NCI-H2081 (cell line): ENCODE measurements at regions not wholly inside any gene's neighbourhood (a gene's known extent, or its start where the extent isn't known, plus 50 kb on each side); places are given as distances from the start of the nearest gene placed in this dataset.
"Not testable (repeated sequence)": the region's sequence is repeated elsewhere in the genome, so short reads cannot be mapped to it uniquely, and the experiment has no call there.

ENCODE experiments used
- DNase-seq, 2 experiments: peaks; one replicate each; lab custom pipeline; 2025; lab: John Stamatoyannopoulos, UW

DNA sequence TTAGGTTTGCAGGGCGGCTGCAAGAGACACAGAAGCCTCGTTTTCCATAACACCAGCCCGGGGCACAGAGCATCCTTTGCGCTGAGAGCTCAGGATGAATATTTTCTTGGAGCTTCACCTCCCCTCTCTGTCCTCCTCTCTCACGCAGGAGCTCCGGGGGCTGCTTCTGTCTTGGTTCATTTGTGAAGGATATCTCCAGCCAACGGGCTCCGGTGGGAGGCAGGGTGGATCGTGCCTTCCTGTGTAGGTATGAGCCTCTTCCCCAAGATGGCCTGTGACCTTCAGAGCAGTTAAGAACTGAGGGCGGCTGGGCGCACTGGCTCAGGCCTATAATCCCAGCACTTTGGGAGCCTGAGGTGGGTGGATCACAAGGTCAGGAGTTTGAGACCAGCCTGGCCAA is 319.0 kb upstream of the C1orf174 start:
- no peak for DNase-seq

DNA sequence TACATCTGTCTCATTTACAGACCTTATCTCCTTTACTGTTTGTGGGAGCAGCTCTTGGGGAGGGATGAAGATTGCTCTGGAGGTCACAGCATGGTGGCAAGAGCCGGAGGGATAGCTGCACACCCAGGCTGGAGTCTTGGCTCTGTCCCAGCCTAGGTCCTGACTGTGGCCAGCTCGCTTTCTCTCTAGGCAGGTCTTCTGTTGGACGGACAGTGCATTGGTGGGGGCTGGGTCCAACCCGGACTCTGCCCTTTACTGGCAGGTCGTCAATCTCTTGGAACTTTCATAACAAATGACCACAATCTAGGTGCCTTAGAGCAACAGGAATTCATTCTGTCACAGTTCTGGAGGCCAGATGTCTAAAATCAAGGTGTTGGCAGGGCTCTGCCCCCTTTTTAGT is 319.8 kb upstream of the C1orf174 start:
- DNase-seq, result no peak

- DNase-seq, result no peak
Measured at GRCh38 chr1:4220362-4220761, 320.3 kb upstream of the C1orf174 start.

DNA sequence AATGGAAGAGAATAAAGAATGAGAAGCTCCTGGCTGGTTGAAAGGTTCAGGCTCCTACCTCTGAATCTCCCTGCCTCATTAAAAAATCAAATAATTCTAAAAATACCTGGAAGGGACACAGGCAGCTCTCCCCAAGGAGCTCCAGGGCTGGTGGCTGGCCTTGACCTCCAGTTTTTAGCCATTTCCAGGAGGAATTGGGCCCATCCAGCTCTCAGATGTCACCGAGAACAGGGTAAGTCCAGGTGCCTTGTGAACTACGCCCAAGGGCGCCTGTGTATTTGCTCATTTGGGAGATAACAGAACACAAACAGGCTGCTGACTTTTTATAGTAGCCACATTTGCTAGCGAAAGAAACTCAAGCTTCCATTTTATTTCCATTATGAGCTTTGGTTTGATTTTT is 321.0 kb upstream of the C1orf174 start:
- DNase-seq, result no peak

GRCh38 chr1:4224684-4225467 is 324.8 kb upstream of the C1orf174 start:
- no peak for DNase-seq

- DNase-seq, result no peak
Measured at GRCh38 chr1:4227986-4228385, 327.9 kb upstream of the C1orf174 start.

GRCh38 chr1:4253935-4254334 is 353.9 kb upstream of the C1orf174 start:
- DNase-seq, result no peak

DNA sequence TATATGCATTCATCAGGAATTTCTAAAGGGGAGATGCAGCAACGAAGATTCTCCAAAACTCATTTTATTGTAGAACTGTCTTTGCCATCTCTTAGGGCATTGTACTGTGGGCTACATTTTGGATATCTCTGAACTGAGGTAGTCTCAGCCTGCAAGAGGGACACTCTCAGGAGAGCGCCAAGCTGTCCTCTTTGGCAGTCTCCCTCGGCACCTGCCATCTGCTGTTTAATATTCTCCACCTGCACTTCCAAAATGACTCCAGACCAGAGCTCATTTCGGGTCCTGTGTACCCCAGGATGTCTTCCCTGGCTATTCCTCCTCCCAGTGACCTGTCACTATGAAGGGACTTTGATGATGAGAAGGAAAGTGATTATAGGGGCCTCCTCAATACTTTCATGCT is 356.3 kb upstream of the C1orf174 start:
- no peak for DNase-seq

DNA sequence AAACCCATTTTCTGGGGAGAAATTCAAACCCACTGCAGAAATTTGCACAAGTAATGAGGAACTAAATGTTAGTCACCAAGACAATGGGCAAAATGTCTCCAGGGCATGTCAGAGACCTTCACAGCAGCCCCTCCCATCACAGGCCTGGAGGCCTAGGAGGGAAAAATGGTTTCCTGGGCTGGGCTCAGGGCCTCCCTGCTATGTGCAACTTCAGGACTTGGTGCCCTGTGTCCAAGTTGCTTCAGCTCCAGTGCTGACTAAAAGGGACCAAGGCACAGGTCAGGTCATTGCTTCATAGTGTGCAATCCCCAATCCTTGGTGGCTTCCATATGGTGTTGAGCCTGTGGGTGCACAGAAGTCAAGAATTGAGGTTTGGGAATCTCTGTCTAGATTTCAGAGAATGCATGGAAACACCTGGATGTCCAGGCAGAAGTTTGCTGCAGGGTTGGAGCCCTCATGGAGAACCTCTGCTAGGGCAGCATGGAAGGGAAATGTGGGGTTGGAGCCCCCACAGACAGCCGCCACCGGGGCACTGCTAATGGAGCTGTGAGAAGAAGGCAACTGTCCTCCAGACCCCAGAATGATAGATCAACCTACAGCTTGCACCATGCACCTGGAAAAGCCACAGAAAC is 358.2 kb upstream of the C1orf174 start:
- not testable (repeated sequence) for DNase-seq

DNA sequence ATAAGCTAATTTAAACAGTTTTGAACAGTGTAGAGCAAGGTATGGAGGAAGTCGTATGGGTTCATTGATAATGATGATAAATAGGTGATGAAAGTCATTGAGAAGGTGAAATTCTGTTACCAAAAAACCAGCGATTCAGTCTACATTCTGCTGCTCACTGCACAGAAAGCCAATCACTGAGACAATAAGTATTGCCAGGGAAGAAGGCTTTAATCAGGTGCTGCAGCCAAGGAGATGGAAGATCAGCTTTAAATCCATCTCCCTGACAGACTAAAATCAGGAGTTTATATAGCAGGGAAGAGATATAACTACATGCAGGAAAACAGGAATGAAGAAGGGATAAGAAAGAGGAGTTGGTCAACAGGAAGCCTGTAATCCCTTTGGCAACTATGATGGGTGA is 361.3 kb upstream of the C1orf174 start:
- DNase-seq, result no peak

- no peak for DNase-seq
Measured at GRCh38 chr1:4262665-4263064, 362.6 kb upstream of the C1orf174 start.

- DNase-seq, result no peak
Measured at GRCh38 chr1:4263699-4264098, 363.6 kb upstream of the C1orf174 start.

- DNase-seq, result no peak
Measured at GRCh38 chr1:4265836-4266235, 365.8 kb upstream of the C1orf174 start.

DNA sequence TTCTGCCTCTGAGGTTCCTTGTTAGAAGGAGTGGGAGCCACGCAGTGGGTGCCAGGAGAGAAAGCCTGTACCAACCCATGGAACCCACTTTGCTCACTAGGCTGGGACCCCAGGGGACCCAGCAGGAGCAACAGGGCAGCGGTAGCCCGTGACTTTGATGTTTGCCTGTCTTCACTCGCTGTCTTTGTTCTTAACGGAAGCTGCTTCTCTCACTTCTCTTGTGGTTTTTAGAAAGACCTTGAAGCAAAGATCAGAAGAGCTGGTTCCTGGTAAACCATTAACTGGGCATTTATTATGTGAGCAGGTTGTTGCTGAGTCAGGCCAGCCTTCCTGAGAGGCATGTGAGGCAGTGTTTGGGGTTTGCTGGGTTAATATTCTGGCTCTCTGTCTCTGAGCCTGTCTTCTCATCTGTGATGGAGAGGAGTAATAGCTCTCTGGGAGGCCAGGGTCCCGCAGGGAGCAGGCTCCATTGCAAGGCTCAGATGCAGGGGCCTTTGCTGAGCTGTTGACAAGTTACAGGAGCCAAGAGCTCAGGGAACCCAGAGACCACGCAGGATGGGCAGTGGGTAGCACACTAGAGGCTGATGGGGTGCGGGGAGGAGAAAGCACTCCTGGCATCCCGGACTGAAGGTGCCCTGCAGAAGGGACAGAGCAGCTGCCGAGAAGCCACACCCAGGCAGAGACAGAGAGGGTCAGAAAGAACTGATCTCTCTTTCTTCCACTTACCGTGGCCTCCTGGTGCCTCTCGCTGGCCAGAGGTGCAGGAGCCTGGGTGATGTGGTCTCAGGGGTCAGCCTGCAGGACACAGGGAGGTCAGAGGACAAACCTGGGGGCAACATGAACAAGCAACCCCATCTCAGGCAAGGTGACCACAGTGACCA is 367.5 kb upstream of the C1orf174 start:
- no peak for DNase-seq

GRCh38 chr1:4268262-4268888 is 368.3 kb upstream of the C1orf174 start:
- no peak for DNase-seq

DNA sequence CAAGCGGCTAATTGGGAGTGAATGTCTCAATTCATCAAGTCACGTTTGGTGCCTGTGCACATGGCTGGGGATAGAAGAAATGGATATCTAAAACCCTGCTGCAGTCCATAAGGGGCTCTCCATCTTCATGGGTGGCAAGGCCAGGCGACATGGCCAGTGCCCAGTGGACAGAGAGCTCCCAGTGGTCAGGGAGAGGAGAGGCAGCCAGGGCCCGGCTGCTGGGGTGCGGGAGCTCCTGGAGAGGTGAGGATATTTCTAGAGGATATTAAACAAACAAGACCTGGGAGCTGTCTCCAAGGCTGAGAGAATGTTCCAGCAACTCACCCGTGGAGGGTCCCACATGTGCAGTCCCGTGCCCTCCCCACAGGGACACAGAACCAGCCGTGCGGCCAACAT is 368.8 kb upstream of the C1orf174 start:
- DNase-seq, result no peak

DNA sequence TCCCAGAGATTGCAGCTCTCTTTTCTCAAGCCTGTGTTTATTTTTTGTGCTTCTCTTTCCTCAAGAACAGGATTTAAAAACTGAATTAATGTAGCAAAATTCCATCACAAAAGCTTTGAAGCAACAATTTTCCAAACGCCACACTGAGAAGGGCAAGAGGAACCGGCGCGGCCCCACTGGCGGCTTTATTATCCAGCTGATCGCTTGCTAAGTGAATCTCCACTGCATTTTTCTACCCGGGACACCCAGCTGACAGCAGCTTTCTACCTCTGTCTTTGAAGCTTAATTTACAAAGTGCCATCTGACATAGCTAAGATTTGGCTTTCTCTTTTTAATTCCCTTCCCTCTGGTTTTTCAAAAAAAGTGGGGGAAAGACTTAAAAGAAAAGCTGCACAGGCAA is 369.3 kb upstream of the C1orf174 start:
- no peak for DNase-seq

- no peak for DNase-seq
Measured at GRCh38 chr1:4269952-4270570, 370.0 kb upstream of the C1orf174 start.

DNA sequence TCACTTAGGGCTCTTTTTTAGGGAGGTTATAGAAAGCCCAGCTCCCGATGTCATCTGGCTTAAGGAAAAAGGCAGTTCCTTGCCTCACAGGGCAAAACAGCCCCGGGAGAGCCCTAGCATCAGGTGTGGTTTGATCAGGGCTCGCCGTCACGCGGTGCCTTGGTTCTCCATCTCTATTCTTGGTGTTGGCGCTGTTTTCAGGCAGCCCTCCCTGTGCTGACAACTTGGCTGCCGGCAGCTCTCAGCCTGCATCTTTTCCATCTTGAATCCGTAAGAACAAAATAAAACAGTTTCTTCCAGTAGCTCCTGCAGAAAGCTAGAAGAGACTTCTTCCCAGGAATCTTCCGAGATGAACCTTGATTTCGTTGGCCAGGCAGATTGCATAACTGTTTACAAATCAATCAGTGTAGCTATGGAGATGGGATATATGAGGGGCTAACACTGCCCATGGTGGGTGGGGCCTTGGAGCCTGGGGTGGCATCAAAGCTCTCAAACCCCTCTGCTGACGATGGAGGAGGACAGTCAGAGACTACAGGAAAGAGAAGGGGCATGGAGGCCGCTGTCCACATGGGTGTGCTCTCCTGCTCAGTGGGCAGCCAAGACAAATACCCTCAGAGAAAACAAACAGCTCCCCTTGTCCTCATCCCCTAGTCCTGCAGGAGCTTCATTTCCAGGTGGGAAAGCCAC is 370.7 kb upstream of the C1orf174 start:
- no peak for DNase-seq

GRCh38 chr1:4271338-4271998 is 371.4 kb upstream of the C1orf174 start:
- no peak for DNase-seq

GRCh38 chr1:4272568-4272967 is 372.5 kb upstream of the C1orf174 start:
- no peak for DNase-seq
